Heart left ventricle (tissue), 16 donors: ENCODE measurements at regions not wholly inside any gene's neighbourhood (a gene's known extent, or its start where the extent isn't known, plus 50 kb on each side); places are given as distances from the start of the nearest gene placed in this dataset.
A peak's percentile ranks its signal among the peaks of the same experiment; 100 is the strongest.

Experiments used
- ATAC-seq, 4 donors: fragments of 200-7000 bp; cut with Tn5 transposase; one replicate each; pipeline ENCODE4 v1.9.1; 2020 to 2022; ENCODE audit warnings: moderate library complexity in 4 of 4, mild to moderate bottlenecking in 3 of 4, moderate number of reproducible peaks in 1 of 4
- DNase-seq, 5 donors: peaks; one replicate each; pipeline ENCODE4 v3.0.0-alpha.2; 2020
- H3K27ac ChIP-seq, 12 donors: fragments of 200-600 bp; sonication (generic) in 4 of 12; one replicate each; pipeline versions ENCODE4 v1.5.0 to v1.8.0; 2016 to 2022; ENCODE audit warnings: mild to moderate bottlenecking in 2 of 12
- H3K27me3 ChIP-seq, 9 donors: fragments of 200-600 bp; sonication (generic) in 2 of 9; one replicate each; pipeline versions ENCODE4 v1.5.1 to v1.8.0; 2016 to 2022; ENCODE audit warnings: mild to moderate bottlenecking in 3 of 9
- H3K36me3 ChIP-seq, 9 donors: fragments of 200-600 bp; sonication (generic) in 2 of 9; one replicate each; pipeline versions ENCODE4 v1.5.0 to v1.8.0; 2018 to 2022; ENCODE audit warnings: mild to moderate bottlenecking in 2 of 9
- H3K4me1 ChIP-seq, 12 donors: fragments of 200-600 bp; sonication (generic) in 4 of 12; one replicate each; pipeline versions ENCODE4 v1.5.0 to v1.8.0; 2016 to 2022; ENCODE audit warnings: mild to moderate bottlenecking in 3 of 12
- H3K4me3 ChIP-seq, 12 donors: fragments of 200-600 bp; sonication (generic) in 4 of 12; one replicate each; pipeline versions ENCODE4 v1.5.0 to v1.8.0; 2017 to 2022; ENCODE audit warnings: mild to moderate bottlenecking in 9 of 12, moderate library complexity in 4 of 12
- H3K9me3 ChIP-seq, 12 donors: fragments of 200-600 bp; sonication (generic) in 4 of 12; one replicate each; pipeline versions ENCODE4 v1.5.0 to v1.8.0; 2016 to 2022; ENCODE audit warnings: mild to moderate bottlenecking in 1 of 12
- POLR2A ChIP-seq, 2 donors: fragments of 450-650 bp; IDR thresholded peaks; one replicate each; pipeline ENCODE4 v1.6.1; 2017; ENCODE audit warnings: antibody characterized with exemption in 2 of 2, mild to moderate bottlenecking in 2 of 2, moderate library complexity in 2 of 2
- WGBS, 4 donors: extraction: QIAGEN DNeasy Blood & Tissue Kit in 2 of 4; methylation state at CpG; one replicate each; pipeline versions ENCODE4 v1.1.5 to v1.1.7; 2013 to 2018; 5-methylcytosine and 5-hydroxymethylcytosine counted together
- intact Hi-C, 10 donors: fragments of 100-400 bp; cut with DNase I; formaldehyde crosslinking; loops; one replicate each; pipeline versions ENCODE4 v1.11.1 to v1.14.2; 2022
- TF ChIP-seq, protein P1 (sequence below), 12 donors: fragments of 200-600 bp; sonication (generic) in 4 of 12; IDR thresholded peaks; one replicate each; pipeline versions ENCODE4 v1.5.0 to v1.8.0; 2018 to 2022; ENCODE audit warnings: antibody characterized with exemption in 12 of 12, mild to moderate bottlenecking in 5 of 12
- donor health status: ischemic (EF 13 %, LVEDD 7.1; RV severe dilation, severe dysfunction).
- donor health status: healthy with polysubstance abuse.
- donor health status: DM: no; HTN: yes; CAD: no.
- donor health status: DM: no; HTN: no; CAD: no.
- donor health status: ischemic (EF 25% LVEDD 6.9; RV normal size, moderate dysfunction).
- donor health status: ischemic (EF 25% LVEDD 5.7; RV mildly dilated, moderate dysfunction).
- donor health status: healthy.
- donor health status: DM: yes; HTN: yes; CAD: no.
- donor health status: ischemic (EF 35%, LVEDD 5.7; RV mildly dilated, moderate dysfunction).
- donor health status: nonischemic (EF 11% LVEDD 7.7; RV severe dilation, severe dysfunction).
- donor health status: DM: yes; HTN: yes; CAD: no.
- donor health status: PGD.
- donor health status: ischemic (EF 29% LVEDD 5.4; RV normal size, mild dysfunction).
- donor health status: nonischemic (EF 23%, LVEDD 6.1; RV moderate dilation, normal function).

- H3K9me3 ChIP-seq: no peaks in the 10 kb centered on the region
- intact Hi-C loops: no loop called here
- WGBS, 4 donors: 73 to 81% (median 75%) methylated on average over 3 of the region's 3 CpGs
- no peak for TF ChIP-seq POLR2A (IDR thresholded peaks at IDR 0.05)
- TF ChIP-seq, protein P1, sequence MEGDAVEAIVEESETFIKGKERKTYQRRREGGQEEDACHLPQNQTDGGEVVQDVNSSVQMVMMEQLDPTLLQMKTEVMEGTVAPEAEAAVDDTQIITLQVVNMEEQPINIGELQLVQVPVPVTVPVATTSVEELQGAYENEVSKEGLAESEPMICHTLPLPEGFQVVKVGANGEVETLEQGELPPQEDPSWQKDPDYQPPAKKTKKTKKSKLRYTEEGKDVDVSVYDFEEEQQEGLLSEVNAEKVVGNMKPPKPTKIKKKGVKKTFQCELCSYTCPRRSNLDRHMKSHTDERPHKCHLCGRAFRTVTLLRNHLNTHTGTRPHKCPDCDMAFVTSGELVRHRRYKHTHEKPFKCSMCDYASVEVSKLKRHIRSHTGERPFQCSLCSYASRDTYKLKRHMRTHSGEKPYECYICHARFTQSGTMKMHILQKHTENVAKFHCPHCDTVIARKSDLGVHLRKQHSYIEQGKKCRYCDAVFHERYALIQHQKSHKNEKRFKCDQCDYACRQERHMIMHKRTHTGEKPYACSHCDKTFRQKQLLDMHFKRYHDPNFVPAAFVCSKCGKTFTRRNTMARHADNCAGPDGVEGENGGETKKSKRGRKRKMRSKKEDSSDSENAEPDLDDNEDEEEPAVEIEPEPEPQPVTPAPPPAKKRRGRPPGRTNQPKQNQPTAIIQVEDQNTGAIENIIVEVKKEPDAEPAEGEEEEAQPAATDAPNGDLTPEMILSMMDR (IDR thresholded peaks at IDR 0.05): no peak
- DNase-seq (no peak), ATAC-seq (no peak)
- H3K27me3 ChIP-seq: no peaks in the 10 kb centered on the region
- no peaks in the 10 kb centered on the region for H3K36me3 ChIP-seq
- no peak overlapping the region for H3K4me3 ChIP-seq
- H3K4me1 ChIP-seq: peaks cover 0 to 21% (median 0%) of the 10 kb centered on the region in 12 donors
- H3K27ac ChIP-seq: no peak overlapping the region
Measured at GRCh38 chr7:114050571-114050970, 131.8 kb upstream of the PPP1R3A start.

- WGBS, 4 donors: 77 to 83% (median 78%) methylated on average over 12 of the region's 12 CpGs
- TF ChIP-seq, protein P1 (IDR thresholded peaks at IDR 0.05): no peak
- TF ChIP-seq POLR2A (IDR thresholded peaks at IDR 0.05): no peak
- peaks cover 0 to 21% (median 0%) of the 10 kb centered on the region in 12 donors for H3K4me1 ChIP-seq
- intact Hi-C loops: no loop called here
- H3K27me3 ChIP-seq: no peaks in the 10 kb centered on the region
- no peak overlapping the region for H3K27ac ChIP-seq
- no peak for DNase-seq
- H3K36me3 ChIP-seq: no peaks in the 10 kb centered on the region
- no peaks in the 10 kb centered on the region for H3K9me3 ChIP-seq
- no peak for ATAC-seq
- H3K4me3 ChIP-seq: peak overlapping the region in 9 of 12 donors; percentile 13 to 49 (median 32)
Measured at GRCh38 chr7:114048386-114049235, 129.8 kb upstream of the PPP1R3A start.

GRCh38 chr7:114047889-114048288, 129.1 kb upstream of the PPP1R3A start:
- no peak for DNase-seq
- H3K27me3 ChIP-seq: no peaks in the 10 kb centered on the region
- no peak for ATAC-seq
- TF ChIP-seq, protein P1 (IDR thresholded peaks at IDR 0.05): no peak
- TF ChIP-seq POLR2A (IDR thresholded peaks at IDR 0.05): no peak
- H3K36me3 ChIP-seq: no peaks in the 10 kb centered on the region
- H3K27ac ChIP-seq: no peak overlapping the region
- 81 to 87% (median 84%) methylated on average over 2 of the region's 2 CpGs for WGBS, 4 donors
- H3K9me3 ChIP-seq: no peaks in the 10 kb centered on the region
- H3K4me1 ChIP-seq: peaks cover 0 to 19% (median 0%) of the 10 kb centered on the region in 12 donors
- peak overlapping the region in 8 of 12 donors; percentile 13 to 49 (median 28) for H3K4me3 ChIP-seq
- intact Hi-C loops: no loop called here

DNA sequence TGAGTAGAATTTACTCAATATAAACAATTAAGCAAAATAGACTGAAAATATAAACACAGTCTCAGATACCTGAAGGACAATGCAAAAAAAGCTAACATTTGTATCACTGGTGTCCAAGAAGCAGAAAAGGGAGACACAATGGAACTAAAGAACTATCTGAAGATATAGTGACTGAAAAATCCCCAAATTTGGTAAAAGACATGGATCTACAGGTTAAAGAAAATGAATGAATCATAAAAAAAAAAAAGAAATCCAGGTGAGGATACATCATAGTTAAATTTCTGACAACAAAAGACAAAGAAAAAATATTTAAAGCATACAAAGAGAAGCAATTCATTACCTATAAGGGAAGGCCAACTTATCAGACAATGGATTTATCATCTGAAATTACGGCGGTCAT, 114.7 kb upstream of the PPP1R3A start:
- no peaks in the 10 kb centered on the region for H3K27me3 ChIP-seq
- H3K27ac ChIP-seq: no peak overlapping the region
- WGBS, 4 donors: 88 to 95% (median 93%) methylated on average over 2 of the region's 2 CpGs
- H3K4me3 ChIP-seq: no peak overlapping the region
- no peaks in the 10 kb centered on the region for H3K4me1 ChIP-seq
- no peaks in the 10 kb centered on the region for H3K36me3 ChIP-seq
- DNase-seq: no peak
- TF ChIP-seq, protein P1 (IDR thresholded peaks at IDR 0.05): no peak
- TF ChIP-seq POLR2A (IDR thresholded peaks at IDR 0.05): no peak
- intact Hi-C loops: no loop called here
- no peak for ATAC-seq
- H3K9me3 ChIP-seq: no peaks in the 10 kb centered on the region
